IMR-90 (cell line): ENCODE measurements at regions not wholly inside any gene's neighbourhood (a gene's known extent, or its start where the extent isn't known, plus 50 kb on each side); places are given as distances from the start of the nearest gene placed in this dataset.

ENCODE experiments used
- ATAC-seq: fragments of 200-7000 bp; cut with Tn5 transposase; 2 replicates; pipeline ENCODE4 v1.9.1; 2020; ENCODE audit warnings: low read depth, mild to moderate bottlenecking, moderate library complexity
- BruUV-seq: library from RNA; stranded (reverse); fragments of 400-500 nt; replicated peaks from 2 replicates; lab custom pipeline; 2021; lab: Mats Ljungman, UMichigan
- CTCF ChIA-PET: fragments of 300-600 bp; formaldehyde crosslinking; extraction: SDS; loops from one replicate; lab custom pipeline; 2021; ENCODE audit warnings: antibody characterized with exemption; lab: Yijun Ruan, JAX
- POLR2A ChIA-PET: fragments of 300-600 bp; sonication (Branson Sonifier 250); formaldehyde crosslinking; loops from one replicate; lab custom pipeline; 2022; ENCODE audit warnings: antibody characterized with exemption; ENCODE audit not compliant: unreplicated experiment; lab: Charles Lee
- DNase-seq: peaks from one replicate; pipeline ENCODE4 v3.0.0; 2013
- H2AFZ ChIP-seq: replicated peaks from 2 replicates; pipeline ENCODE3; 2013; ENCODE audit warnings: low read length, mild to moderate bottlenecking; ENCODE audit not compliant: poor library complexity
- H2AK5ac ChIP-seq: 2 replicates; pipeline ENCODE4 v1.6.1; 2013; ENCODE audit warnings: low read depth, low read length, inconsistent platforms
- H2AK9ac ChIP-seq: replicated peaks from 2 replicates; pipeline ENCODE3; 2013; ENCODE audit warnings: mild to moderate bottlenecking, low read depth, low read length, moderate library complexity; ENCODE audit not compliant: poor library complexity
- H2BK120ac ChIP-seq: 2 replicates; pipeline ENCODE4 v1.6.1; 2013; ENCODE audit warnings: low read depth, low read length, inconsistent platforms
- H2BK15ac ChIP-seq: 3 replicates; pipeline ENCODE4 v1.6.1; 2013; ENCODE audit warnings: low read depth, low read length, inconsistent platforms
- H2BK20ac ChIP-seq: 2 replicates; pipeline ENCODE4 v1.6.1; 2013; ENCODE audit warnings: low read depth, mild to moderate bottlenecking, inconsistent platforms, low read length, moderate library complexity
- H2BK5ac ChIP-seq: 2 replicates; pipeline ENCODE4 v1.6.1; 2013; ENCODE audit warnings: mild to moderate bottlenecking, low read depth, low read length, inconsistent platforms; ENCODE audit not compliant: poor library complexity, severe bottlenecking
- H3K14ac ChIP-seq: replicated peaks from 2 replicates; pipeline ENCODE4 v1.6.1; 2013; ENCODE audit warnings: low read depth, low read length, inconsistent platforms
- H3K18ac ChIP-seq: 2 replicates; pipeline ENCODE4 v1.6.1; 2013; ENCODE audit warnings: low read depth, low read length, control low read depth
- H3K23ac ChIP-seq: 2 replicates; pipeline ENCODE4 v1.6.1; 2013; ENCODE audit warnings: low read depth, low read length, inconsistent platforms
- H3K27ac ChIP-seq: 2 replicates; pipeline ENCODE4 v1.5.1; 2013; ENCODE audit warnings: mild to moderate bottlenecking, control low read depth, low read length; ENCODE audit not compliant: insufficient read depth
- H3K27me3 ChIP-seq: 2 replicates; pipeline ENCODE4 v1.6.1; 2013; ENCODE audit warnings: low read length; ENCODE audit not compliant: control insufficient read depth, insufficient read depth
- H3K36me3 ChIP-seq: 2 replicates; pipeline ENCODE4 v1.6.1; 2013; ENCODE audit warnings: low read length, mixed read lengths; ENCODE audit not compliant: control insufficient read depth, insufficient read depth
- H3K4ac ChIP-seq: 2 replicates; pipeline ENCODE4 v1.6.1; 2013; ENCODE audit warnings: low read depth, low read length, inconsistent platforms
- H3K4me1 ChIP-seq: 2 replicates; pipeline ENCODE4 v1.6.1; 2013; ENCODE audit warnings: low read length, mixed read lengths; ENCODE audit not compliant: control insufficient read depth, insufficient read depth
- H3K4me2 ChIP-seq: 2 replicates; pipeline ENCODE4 v1.6.1; 2013; ENCODE audit warnings: low read depth, mild to moderate bottlenecking, control low read depth, low read length, moderate library complexity
- H3K4me3 ChIP-seq: 2 replicates; pipeline ENCODE4 v1.5.1; 2013; ENCODE audit warnings: low read depth, mild to moderate bottlenecking, control low read depth, low read length, moderate library complexity; ENCODE audit not compliant: insufficient read depth
- H3K56ac ChIP-seq: 2 replicates; pipeline ENCODE4 v1.6.1; 2013; ENCODE audit warnings: low read length, inconsistent platforms; ENCODE audit not compliant: insufficient read depth; ENCODE audit errors: extremely low read depth
- H3K79me1 ChIP-seq, 2 experiments: 2 replicates each; pipeline ENCODE4 v1.6.1; 2013; ENCODE audit warnings: low read length in 2 of 2, inconsistent platforms in 1 of 2, low read depth in 1 of 2
- H3K9ac ChIP-seq: 2 replicates; pipeline ENCODE4 v1.6.1; 2013; ENCODE audit warnings: low read depth, low read length, control low read depth
- H3K9me1 ChIP-seq: 2 replicates; pipeline ENCODE4 v1.6.1; 2013; ENCODE audit warnings: low read length, inconsistent platforms; ENCODE audit not compliant: insufficient read depth
- H3K9me3 ChIP-seq: 2 replicates; pipeline ENCODE4 v1.6.1; 2013; ENCODE audit warnings: low read length; ENCODE audit not compliant: control insufficient read depth, insufficient read depth
- H4K20me1 ChIP-seq: 2 replicates; pipeline ENCODE4 v1.6.1; 2013; ENCODE audit warnings: low read length, inconsistent platforms; ENCODE audit not compliant: insufficient read depth
- H4K5ac ChIP-seq: 2 replicates; pipeline ENCODE4 v1.6.1; 2013; ENCODE audit warnings: mild to moderate bottlenecking, low read depth, low read length, control low read depth
- H4K8ac ChIP-seq, 2 experiments: 2 replicates each; pipeline ENCODE4 v1.6.1; 2013; ENCODE audit warnings: low read depth in 2 of 2, low read length in 2 of 2, control low read depth in 1 of 2, inconsistent platforms in 1 of 2
- H4K91ac ChIP-seq: 2 replicates; pipeline ENCODE4 v1.6.1; 2013; ENCODE audit warnings: low read depth, low read length, inconsistent platforms; ENCODE audit not compliant: insufficient read depth
- MAFK ChIP-seq: IDR thresholded peaks from 2 replicates; pipeline ENCODE4 v1.6.1; 2012; ENCODE audit warnings: low read depth, low read length, improper control_type of control experiment
- RAD21 ChIP-seq: IDR thresholded peaks from 2 replicates; pipeline ENCODE4 v1.6.1; 2012; ENCODE audit warnings: low read length, improper control_type of control experiment
- WGBS, 2 experiments: methylation state at CpG; one replicate each; pipeline versions ENCODE4 v1.1.5 to v1.1.7; 2013; ENCODE audit warnings: missing lambda C conversion rate in 2 of 2; ENCODE audit not compliant: insufficient read length in 1 of 2; ENCODE audit errors: extremely low coverage in 2 of 2; 5-methylcytosine and 5-hydroxymethylcytosine counted together
- dilution Hi-C: fragments of 300-500 bp; cut with HindIII; formaldehyde crosslinking; loops from one replicate; pipeline ENCODE4 v1.14.3; 2018; ENCODE audit warnings: low sequenced_read_pairs; ENCODE audit not compliant: unreplicated experiment
- in situ Hi-C: fragments of 300-500 bp; cut with MboI; formaldehyde crosslinking; loops from 3 replicates; pipeline ENCODE4 v1.14.3; 2019; ENCODE audit warnings: low sequenced_read_pairs, inconsistent platforms, mixed read lengths
- intact Hi-C: fragments of 100-400 bp; cut with micrococcal nuclease; formaldehyde crosslinking; loops from 2 replicates; pipeline ENCODE4 v1.10.0; 2022

- H2AK9ac ChIP-seq: peak overlapping the region; percentile 52
- no peak overlapping the region for H3K4me2 ChIP-seq
- no peak overlapping the region for H3K23ac ChIP-seq
- no peak overlapping the region for H2AFZ ChIP-seq
- no peak overlapping the region for H3K9ac ChIP-seq
- peak overlapping the region; percentile 83 for H2AK5ac ChIP-seq
- no TSS peak for BruUV-seq
- no peaks in the 10 kb centered on the region for H3K79me1 ChIP-seq
- WGBS, 2 experiments: 87% methylated on average over 4 of the region's 6 CpGs; no CpG with 5 or more reads in 1 of the 2 experiments
- in situ Hi-C loops: no loop called here
- H3K27ac ChIP-seq: no peak overlapping the region
- CTCF ChIA-PET: no interaction called here
- H2BK20ac ChIP-seq: peak overlapping the region; percentile 13; the same call in 1 of the 2 replicates
- peak overlapping the region; percentile 53 for H3K14ac ChIP-seq
- H4K5ac ChIP-seq: peak overlapping the region; percentile 35; the same call in 1 of the 2 replicates
- POLR2A ChIA-PET: no interaction called here
- intact Hi-C loops: loop anchor here (5.0 kb wide), 1 partner anchor 163 kb away; no protein-coding TSS in a partner anchor
- H2BK120ac ChIP-seq: peak overlapping the region; percentile 68
- peak overlapping the region; percentile 21 for H2BK5ac ChIP-seq
- peak overlapping the region; percentile 38; the same call in 2 of the 3 replicates for H2BK15ac ChIP-seq
- H4K20me1 ChIP-seq: no peaks in the 10 kb centered on the region
- no peak for ATAC-seq
- H3K56ac ChIP-seq: no peak overlapping the region
- dilution Hi-C loops: no loop called here
- H3K18ac ChIP-seq: peak overlapping the region; percentile 62
- peak overlapping the region; percentile 23; the same call in 1 of the 2 replicates for H3K4ac ChIP-seq
- TF ChIP-seq RAD21: no peak
- peak; percentile 84 for TF ChIP-seq MAFK
- no peaks in the 10 kb centered on the region for H3K36me3 ChIP-seq
- no peak overlapping the region for H3K4me3 ChIP-seq
- peaks cover 11% of the 10 kb centered on the region for H3K9me1 ChIP-seq
- no peak overlapping the region for H4K91ac ChIP-seq
- H3K27me3 ChIP-seq: no peaks in the 10 kb centered on the region
- H3K9me3 ChIP-seq: no peaks in the 10 kb centered on the region
- DNase-seq: no peak
- H4K8ac ChIP-seq: no peak overlapping the region; a peak in 1 of 4 replicates
- H3K4me1 ChIP-seq: peaks cover 23% of the 10 kb centered on the region
These were observed 182.1 kb downstream of the HS3ST3A1 start for GRCh38 chr17:13419676-13420075.
